Skin epidermis (tissue), 12 donors: ENCODE measurements at regions not wholly inside any gene's neighbourhood (a gene's known extent, or its start where the extent isn't known, plus 50 kb on each side); places are given as distances from the start of the nearest gene placed in this dataset.

Experiments
- H3K27ac ChIP-seq, 21 experiments: fragments of 200-600 bp; sonication (generic) in 11 of 21; one replicate each; pipeline ENCODE4 v1.5.0; 2020; ENCODE audit warnings: mild to moderate bottlenecking in 3 of 21, inconsistent platforms in 2 of 21, moderate library complexity in 2 of 21
- H3K4me3 ChIP-seq, 7 experiments: fragments of 200-600 bp; sonication (generic) in 2 of 7; one replicate each; pipeline ENCODE4 v1.5.0; 2020; ENCODE audit warnings: inconsistent platforms in 2 of 7, mild to moderate bottlenecking in 2 of 7, moderate library complexity in 1 of 7

- Histone ChIP-seq H3K4me3 (no peak overlapping the region), H3K27ac (no peak overlapping the region)
These were observed 434.3 kb upstream of the AKR1E2 start for GRCh38 chr10:4391683-4392082.

GRCh38 chr10:4390219-4390618 is 435.8 kb upstream of the AKR1E2 start:
- H3K4me3 ChIP-seq, result no peak overlapping the region
- H3K27ac ChIP-seq, result no peak overlapping the region

GRCh38 chr10:4385231-4385870 is 440.7 kb upstream of the AKR1E2 start:
- no peak overlapping the region for H3K27ac ChIP-seq
- H3K4me3 ChIP-seq, result no peak overlapping the region

- no peak overlapping the region for H3K4me3 ChIP-seq
- H3K27ac ChIP-seq, result peak overlapping the region in 3 of 21 experiments; percentile 18 to 47 (median 38)
These were observed 441.8 kb upstream of the AKR1E2 start for GRCh38 chr10:4384245-4384644.

- H3K27ac ChIP-seq, result peak overlapping the region in 6 of 21 experiments; percentile 18 to 47 (median 35)
- no peak overlapping the region for H3K4me3 ChIP-seq
These were observed 442.3 kb upstream of the AKR1E2 start for GRCh38 chr10:4383651-4384098.

- no peak overlapping the region for H3K27ac ChIP-seq
These were observed 443.2 kb upstream of the AKR1E2 start for GRCh38 chr10:4382811-4383210.

GRCh38 chr10:4373612-4374011 is 452.4 kb upstream of the AKR1E2 start:
- Histone ChIP-seq H3K4me3 (no peak overlapping the region), H3K27ac (peak overlapping the region in 3 of 21 experiments; percentile 20 to 76 (median 72))

More at GRCh38 chr10:4382811-4383210, 443.2 kb upstream of the AKR1E2 start:
- H3K4me3 ChIP-seq, result no peak overlapping the region

GRCh38 chr10:4373098-4373497 is 452.9 kb upstream of the AKR1E2 start:
- Histone ChIP-seq H3K27ac (peak overlapping the region in 4 of 21 experiments; percentile 9 to 76 (median 43)), H3K4me3 (no peak overlapping the region)

GRCh38 chr10:4372601-4373000 is 453.4 kb upstream of the AKR1E2 start:
- Histone ChIP-seq H3K4me3 (no peak overlapping the region), H3K27ac (peak overlapping the region in 4 of 21 experiments; percentile 36 to 80 (median 44))

- H3K4me3 ChIP-seq, result no peak overlapping the region
- peak overlapping the region in 5 of 21 experiments; percentile 35 to 80 (median 38) for H3K27ac ChIP-seq
These were observed 454.2 kb upstream of the AKR1E2 start for GRCh38 chr10:4371691-4372295.

GRCh38 chr10:4370376-4370775 is 455.6 kb upstream of the AKR1E2 start:
- Histone ChIP-seq H3K27ac (peak overlapping the region in 4 of 21 experiments; percentile 10 to 25 (median 18)), H3K4me3 (no peak overlapping the region)

- Histone ChIP-seq H3K4me3 (no peak overlapping the region), H3K27ac (no peak overlapping the region)
These were observed 464.4 kb upstream of the AKR1E2 start for GRCh38 chr10:4361581-4361980.

GRCh38 chr10:4359003-4359402 is 467.0 kb upstream of the AKR1E2 start:
- Histone ChIP-seq H3K4me3 (no peak overlapping the region), H3K27ac (no peak overlapping the region)

GRCh38 chr10:4357911-4358310 is 468.1 kb upstream of the AKR1E2 start:
- H3K27ac ChIP-seq, result no peak overlapping the region
- H3K4me3 ChIP-seq, result no peak overlapping the region

- Histone ChIP-seq H3K27ac (no peak overlapping the region), H3K4me3 (no peak overlapping the region)
These were observed 470.7 kb upstream of the AKR1E2 start for GRCh38 chr10:4355350-4355749.

- Histone ChIP-seq H3K27ac (peak overlapping the region in 1 of 21 experiments; percentile 29), H3K4me3 (no peak overlapping the region)
These were observed 471.6 kb upstream of the AKR1E2 start for GRCh38 chr10:4354382-4354812.

GRCh38 chr10:4353964-4354363 is 472.0 kb upstream of the AKR1E2 start:
- no peak overlapping the region for H3K4me3 ChIP-seq

GRCh38 chr10:4353059-4353655 is 472.9 kb upstream of the AKR1E2 start:
- no peak overlapping the region for H3K4me3 ChIP-seq
- H3K27ac ChIP-seq, result no peak overlapping the region

More at GRCh38 chr10:4353964-4354363, 472.0 kb upstream of the AKR1E2 start:
- H3K27ac ChIP-seq, result peak overlapping the region in 1 of 21 experiments; percentile 29

GRCh38 chr10:4352414-4352961 is 473.5 kb upstream of the AKR1E2 start:
- peak overlapping the region in 1 of 21 experiments; percentile 19 for H3K27ac ChIP-seq
- H3K4me3 ChIP-seq, result no peak overlapping the region

- no peak overlapping the region for H3K4me3 ChIP-seq
- H3K27ac ChIP-seq, result peak overlapping the region in 1 of 21 experiments; percentile 19
These were observed 474.1 kb upstream of the AKR1E2 start for GRCh38 chr10:4351723-4352413.
